ENCODE measurements at regions not wholly inside any gene's neighbourhood (a gene's known extent, or its start where the extent isn't known, plus 50 kb on each side); places are given as distances from the start of the nearest gene placed in this dataset.
"Not testable (repeated sequence)": the region's sequence is repeated elsewhere in the genome, so short reads cannot be mapped to it uniquely, and the experiment has no call there.

DNA sequence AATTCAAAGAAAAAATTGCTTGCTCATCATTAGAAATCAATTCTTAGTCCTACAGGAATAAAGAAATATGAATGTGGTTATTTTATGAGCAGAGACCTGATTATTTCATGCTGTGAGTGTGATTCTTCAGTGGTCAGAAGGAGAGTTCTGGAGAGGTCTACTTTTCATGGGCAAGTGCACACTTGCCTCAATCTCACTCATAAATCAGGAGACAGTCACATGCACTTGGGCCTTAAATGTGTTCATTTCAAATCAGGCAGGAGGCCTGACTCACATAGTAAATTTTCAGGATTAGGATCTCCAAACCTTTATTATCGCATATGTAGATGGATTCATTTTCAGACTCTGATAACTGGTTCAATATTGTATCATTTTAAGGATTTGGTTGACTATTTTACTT is 323.2 kb upstream of the CCNH start:
- DNase-seq: no peak

DNA sequence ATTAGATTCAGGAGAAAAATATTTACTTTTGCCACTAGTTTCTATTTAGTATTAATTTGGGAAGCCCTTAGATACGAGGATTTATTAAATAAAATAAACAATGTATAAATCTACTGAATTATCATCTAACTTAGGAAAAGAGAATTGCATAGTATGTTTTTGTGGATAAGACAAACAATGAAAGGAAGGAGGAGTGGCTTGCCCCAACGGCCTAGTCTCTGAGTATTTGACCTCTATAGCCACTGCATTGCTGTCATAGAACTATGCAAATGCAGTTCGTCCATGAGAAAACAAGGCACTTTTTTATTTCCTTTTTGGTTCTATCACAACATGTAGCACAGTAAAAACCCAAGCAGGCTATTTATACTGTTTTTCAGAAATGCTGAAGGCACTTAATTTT is 321.2 kb upstream of the CCNH start:
- DNase-seq: no peak

DNA sequence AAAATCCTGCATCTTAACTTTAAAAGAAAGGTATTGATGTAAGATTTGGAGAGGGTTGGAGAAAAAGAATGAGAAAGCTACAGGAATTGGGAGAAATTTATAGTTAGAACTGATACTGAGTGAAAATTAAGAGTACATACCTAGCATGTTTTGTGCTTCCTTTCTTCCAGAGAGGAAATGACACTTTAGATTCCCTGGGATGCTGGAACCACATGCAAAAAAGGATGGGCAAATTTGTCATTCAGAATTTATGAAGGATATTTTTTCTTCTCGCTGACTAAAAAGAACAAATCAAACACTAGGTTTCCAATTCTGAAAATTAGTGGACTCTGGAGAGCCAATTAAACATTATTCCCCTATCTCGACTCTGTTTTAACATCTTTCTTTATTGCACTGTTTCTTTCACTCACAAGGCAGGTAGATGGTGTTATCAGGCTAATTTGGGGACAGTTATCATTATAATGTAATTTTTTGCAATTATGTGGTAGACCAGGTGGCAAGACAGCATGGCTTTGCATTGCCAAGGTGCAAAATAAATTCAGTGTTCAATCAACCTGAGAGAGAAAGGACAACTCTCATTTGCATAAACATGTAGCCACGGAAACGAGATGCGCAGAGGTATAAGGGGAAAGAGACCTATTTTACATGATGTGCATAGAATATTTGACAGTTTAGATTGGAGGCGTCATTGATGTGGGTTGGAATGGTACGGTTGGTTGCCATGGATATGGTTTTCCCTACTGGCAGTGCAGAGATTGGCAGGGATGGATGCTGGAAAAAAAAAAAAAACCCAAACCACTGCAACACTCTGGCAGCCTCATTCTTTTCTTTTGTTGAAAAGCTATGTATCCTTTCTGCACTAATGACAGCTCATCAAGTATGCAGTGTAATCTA is 320.4 kb upstream of the CCNH start:
- DNase-seq: no peak

DNA sequence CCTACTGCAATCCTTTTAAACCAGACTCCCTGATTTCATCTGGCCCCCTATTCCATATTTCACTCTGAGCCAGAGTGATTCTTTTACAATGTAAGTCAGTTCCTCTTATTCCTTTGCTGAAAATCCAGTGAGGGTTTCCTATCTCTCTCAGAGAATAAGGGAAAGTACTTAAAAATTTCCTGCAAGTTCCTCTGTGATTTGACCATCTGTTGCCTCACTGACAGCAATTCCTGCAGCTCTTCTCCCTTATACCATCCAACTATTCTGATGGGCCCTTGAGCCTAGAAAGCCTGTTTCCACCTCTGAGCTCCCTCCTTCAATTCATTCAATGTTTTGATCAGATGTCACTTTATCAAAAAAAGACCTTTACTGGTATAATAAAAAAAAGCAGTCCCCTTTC is 317.1 kb upstream of the CCNH start:
- DNase-seq: no peak

DNA sequence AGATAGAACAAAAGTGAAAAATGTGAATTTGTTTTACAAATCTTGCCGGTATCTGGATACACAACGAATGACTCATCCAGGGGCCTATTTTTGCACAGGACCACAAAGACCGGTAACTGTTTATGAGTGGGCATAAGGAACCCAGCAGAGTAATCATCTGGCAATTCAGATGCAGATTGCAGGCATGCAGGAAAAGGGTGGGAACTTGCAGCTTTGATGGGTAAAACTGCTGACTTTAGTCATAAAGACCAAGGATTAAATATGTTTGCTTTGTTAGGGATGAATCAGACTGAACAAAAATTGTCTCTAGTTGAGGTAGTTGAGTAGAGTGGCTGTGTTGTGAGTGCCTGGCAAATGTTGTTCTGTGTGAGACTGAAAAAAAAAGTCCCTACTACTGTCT is 309.6 kb upstream of the CCNH start:
- no peak for DNase-seq

DNA sequence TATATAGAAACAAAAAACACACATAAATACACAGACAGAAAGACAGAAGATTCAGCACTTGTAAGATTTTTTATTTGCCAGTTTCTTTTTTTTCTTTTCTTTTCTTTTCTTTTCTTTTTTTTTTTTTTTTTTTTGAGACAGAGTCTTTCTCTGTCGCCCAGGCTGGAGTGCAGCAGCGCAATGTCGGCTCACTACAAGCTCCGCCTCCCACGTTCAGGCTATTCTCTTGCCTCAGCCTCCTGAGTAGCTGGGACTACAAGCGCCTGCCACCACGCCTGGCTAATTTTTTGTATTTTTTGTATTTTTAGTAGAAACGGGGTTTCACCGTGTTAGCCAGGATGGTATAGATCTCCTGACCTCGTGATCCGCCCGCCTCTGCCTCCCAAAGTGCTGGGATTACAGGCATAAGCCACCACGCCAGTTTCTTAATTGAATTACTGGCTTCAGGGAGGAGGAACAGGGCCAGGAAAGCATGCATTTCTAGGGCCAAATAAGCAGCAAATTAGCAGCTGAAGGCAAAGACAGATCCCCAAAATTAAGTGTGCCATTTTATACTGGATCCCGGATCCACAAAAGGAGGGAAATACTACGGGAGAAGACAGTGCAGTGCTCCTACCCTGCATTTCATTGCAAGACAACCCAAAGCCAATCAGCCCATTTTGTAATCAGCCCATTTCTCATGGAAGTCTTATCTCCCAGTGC is 305.6 kb upstream of the CCNH start:
- DNase-seq: not testable (repeated sequence)

DNA sequence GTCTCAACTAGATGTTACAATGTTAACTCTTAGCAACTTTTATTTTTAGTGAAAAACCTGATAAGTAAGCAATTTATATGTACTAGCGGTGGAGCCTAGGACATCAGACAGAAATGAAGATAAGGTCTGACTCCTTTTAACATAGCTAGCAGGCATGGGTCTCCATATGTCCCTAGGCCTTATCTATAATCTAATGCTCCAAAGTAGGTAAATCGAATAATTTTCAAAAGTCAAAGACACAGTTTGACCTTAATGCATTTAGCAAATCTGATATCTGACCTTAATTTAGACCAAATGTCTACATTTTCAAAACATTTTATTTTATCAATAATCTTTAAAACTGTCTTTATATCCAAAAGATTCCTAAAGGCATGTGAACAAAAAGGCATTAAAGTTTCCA is 305.0 kb upstream of the CCNH start:
- DNase-seq: no peak

DNA sequence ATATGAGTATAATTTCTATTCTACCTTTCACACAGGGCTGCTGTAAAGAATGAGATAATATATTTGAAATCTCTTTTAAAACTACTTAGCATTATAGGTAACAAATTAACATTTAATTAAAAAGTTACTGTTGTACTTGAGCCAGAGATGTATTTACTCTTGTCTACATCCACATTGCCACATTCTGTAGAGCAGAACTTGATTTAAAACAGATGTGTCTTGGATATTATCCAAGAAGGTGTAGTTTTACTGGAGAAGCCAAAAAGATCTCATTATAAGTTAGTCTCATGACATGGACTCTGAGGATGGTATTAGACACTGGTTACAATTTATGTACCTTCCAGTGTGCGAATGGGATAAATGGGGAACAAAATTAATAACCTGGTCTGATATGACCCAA is 293.1 kb upstream of the CCNH start:
- DNase-seq: peak; percentile 4

DNA sequence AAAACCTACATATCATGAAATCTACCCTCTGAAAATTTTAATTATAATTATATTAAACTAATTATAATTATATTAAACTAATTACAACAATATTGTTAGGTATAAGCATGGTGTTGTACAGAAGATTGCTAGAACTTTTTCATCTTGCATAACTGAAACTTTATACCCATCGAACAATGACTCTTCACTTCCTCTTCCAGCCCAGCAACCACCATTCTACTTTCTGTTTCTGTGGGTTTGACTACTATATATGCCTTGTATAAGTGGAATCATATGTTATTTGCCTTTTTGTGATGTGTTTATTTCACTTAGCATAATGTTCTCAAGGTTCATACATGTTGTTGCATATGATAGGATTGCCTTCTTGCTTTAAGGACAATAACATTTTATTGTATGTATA is 274.2 kb upstream of the CCNH start:
- DNase-seq: no peak

DNA sequence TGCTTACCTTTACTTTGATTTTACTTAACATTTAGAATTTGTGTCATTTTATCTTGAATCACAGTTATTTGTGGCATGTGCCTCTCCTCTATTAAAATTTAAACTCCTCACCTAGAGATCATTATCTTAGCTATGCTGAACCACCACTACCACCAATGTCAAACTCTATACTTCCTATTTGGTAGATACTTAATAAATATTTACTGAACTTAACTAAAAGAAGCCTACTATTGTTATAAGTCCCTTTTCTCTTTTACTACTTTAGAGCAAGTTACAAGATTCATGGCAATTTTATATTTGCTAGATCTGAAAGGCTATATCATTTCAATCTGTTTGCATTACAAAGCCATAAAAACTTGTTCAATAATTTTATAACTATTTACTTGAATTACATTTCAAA is 273.3 kb upstream of the CCNH start:
- no peak for DNase-seq

DNA sequence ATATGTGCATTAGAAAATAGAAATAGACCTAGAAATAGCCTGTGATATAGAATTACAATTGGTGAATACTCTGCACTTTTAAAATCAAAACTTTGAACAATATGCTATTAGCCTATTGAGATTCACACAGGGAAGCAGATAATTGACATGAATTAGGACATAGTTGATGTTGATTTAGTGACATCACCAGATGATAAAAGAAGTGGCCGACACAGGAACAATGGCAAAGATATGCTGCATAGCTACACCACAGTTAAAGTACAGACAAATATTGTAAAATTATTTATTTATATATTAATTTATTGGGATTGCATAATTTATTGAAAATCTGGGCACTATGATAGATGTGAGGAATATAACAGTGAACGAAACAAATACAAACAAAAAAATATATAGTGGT is 261.5 kb upstream of the CCNH start:
- DNase-seq: no peak

DNA sequence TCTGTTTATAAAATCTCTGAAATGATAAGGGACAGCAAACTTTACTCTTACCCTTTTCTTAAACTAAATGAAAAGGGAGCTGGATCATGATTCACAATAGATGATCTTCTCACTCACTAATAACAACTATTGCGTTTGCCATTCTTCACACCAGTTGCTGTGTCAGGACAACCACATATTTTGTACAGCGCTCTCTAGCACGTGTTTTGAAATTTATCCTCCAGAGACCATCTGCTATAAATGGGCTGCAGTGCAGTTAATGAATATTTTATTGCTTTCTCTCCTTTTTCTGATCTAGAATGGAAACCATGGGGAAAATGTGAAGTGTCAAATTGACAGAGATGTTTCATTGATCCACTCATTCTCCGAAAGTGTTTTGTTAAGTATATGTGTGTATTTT is 258.4 kb upstream of the CCNH start:
- DNase-seq: no peak

DNA sequence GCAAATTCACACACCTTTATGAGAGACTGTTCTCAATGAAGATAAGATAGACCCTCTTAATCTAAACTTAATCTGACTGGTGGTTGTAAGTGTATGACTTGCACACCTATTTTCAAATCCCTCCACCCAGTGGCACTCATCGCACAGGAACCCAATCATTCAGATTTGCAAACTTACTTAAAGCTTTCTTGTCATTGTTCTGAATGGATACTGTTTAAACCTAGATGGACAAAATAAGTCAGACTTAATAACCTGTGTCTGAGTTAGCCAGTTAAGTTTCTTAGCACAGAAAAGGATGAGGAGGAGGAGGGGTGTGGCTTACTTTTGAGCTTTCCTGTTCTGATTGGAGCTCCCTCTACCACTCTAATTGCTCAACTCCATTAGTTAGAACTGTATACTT is 252.4 kb upstream of the CCNH start:
- DNase-seq: no peak

DNA sequence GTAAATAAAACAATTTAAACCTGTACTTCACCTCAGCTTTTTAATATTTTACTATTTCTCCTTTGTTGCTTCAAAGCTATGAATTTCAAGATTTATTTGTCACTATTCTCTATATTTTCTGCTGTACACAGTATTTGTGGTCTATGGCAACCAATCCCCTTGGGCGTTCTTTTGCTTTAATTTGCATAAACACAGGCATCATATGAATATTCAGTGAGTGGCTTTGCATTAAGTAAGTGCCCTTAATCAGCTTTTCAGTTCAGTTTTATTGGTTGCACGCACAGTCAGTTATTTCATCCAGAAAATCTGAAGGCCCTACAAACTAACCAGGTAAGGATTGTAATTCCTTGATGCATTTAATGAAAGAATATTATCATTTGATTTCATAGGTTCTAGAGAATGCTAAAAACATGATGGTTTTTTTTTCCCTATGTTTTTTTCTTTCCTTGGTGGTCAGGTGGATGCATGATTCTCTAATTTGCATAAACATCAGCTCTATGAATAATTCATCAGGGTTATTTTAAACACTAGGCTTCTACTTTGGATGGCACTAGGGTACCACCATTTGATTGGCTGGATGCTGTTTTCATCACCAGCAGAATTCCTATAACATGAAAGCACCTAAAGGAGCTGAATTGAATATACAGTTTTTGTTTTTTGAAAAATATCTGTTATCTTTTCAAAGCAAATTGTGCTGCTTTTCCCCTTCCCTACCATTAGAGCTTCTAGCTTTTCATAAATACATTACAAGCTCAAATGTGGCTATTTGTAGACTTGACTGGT is 249.2 kb upstream of the CCNH start:
- no peak for DNase-seq

DNA sequence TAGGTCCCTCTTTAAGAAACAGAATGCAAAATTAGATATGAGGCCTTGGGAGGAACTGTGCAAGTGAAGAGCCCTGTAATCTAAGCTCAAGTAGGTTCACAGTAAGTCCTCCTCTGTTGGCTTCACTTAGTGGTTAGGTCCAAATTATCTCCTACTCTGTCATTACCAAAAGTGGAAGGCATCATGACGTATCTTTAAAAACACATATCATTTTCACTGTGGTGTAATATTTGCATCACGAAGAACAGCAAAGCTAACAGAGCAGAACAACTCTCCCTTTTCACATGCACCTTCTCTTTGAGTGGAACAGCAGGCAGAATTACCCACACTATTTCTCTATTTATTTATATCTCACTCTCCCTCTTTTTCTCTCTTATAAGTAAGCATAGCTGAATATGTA is 240.5 kb upstream of the CCNH start:
- no peak for DNase-seq

DNA sequence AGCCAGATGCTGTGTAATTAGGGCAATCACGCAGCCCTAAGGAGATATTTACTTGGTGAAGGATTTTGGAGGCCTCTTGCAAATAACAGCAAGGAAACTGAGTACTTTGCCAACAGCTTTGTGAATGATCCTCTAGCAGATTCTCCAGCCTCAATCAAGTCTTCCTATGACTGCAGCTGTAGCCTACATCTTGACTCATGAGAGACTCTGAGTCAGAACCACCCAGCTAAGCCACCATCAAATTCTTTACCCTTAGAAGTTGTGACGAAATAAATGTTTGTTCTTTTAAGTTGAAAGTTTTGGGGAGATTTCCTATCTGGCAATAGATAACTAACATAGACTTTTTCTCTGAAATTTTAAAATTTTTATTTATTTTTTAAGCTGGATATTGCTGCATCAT is 237.6 kb upstream of the CCNH start:
- DNase-seq: peak; percentile 64

DNA sequence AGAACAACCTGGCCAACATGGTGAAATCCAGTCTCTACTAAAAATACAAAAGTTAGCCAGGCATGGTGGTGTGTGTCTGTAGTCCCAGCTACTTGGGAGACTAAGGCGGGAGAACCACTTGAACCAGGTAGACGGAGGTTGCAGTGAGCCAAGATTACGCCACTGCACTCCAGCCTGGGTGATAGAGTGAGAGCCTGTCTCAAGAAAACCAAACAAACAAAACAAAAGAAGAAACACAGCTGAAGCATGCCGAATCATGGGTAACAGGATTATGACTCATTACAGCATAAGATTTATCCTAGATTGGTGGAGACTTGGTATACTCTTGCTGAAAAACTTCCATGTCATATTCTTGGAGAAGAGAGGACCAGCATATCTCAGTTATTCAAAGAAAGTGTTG is 236.7 kb upstream of the CCNH start:
- no peak for DNase-seq

DNA sequence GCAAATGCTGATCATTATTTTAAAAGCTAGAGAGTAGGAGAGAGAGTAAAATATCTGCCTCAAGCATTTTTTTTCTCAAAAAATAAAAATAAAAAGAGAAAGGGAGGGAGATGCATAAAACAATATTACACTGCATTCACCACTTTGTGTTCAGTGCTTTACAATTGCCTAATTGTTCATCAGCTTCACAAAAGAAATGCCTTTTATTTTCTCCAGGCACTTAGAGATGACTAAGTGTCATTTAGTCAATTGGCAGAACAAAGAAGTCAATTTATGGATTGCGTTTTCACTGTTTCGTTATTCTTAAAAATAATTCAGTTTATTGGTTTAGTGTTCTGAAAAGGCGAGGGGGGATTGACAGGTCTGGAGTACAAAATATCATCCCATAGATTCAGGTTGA is 232.5 kb upstream of the CCNH start:
- DNase-seq: no peak

DNA sequence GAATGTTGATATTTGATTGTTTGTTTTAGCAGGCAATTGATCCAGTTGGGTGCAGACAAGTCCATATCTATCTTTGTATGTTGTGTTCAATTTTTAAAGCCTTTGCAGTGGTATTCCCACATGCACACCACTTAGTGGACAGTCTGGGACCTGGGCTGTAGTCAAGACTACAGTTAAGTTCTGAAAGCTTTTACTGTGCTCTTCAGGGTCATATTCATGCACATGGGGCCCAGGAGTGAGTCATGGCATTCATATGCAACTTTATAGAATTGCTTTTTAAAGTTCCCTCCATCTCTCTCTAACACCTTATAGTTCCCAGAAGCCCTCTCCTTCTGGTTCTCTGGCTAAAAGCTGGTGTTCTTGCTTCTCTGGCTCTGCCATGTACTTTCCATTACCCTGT is 228.2 kb upstream of the CCNH start:
- DNase-seq: no peak

DNA sequence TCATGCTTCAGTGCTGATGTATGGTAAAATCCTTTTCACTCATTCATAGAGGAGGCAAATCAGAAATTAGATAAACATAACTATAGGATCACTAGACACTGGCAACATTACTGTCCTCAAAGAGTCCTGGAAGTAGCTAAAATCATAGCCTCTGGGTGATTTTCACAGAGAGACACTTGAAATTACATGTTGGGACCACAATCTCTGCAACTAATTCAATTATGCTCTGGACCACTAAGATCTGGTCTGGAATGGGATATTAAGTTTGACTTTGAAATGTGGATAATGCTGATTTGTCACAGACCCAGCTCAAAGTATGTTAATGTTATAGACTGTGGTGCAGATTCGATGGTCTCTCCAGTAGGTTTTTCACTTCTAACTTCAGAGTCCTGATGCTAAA is 214.6 kb upstream of the CCNH start:
- no peak for DNase-seq

DNA sequence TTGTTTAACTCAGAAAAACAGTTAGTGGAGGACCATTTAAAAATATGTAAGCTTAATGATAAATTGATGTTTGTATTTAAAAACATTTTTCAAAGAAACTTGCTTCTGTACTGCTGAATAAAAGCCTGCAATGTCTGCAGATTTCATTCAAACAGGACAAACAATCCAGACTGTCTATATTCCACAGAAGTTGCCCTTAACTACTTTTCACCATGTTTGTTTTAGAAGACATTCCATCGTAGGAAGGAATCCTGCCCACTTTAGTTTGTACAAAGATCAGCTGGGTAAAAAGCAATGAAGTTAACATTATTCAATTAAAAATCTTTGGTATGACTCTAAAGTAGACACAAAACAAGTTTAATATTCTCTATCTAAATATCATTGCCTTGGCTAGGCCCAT is 195.7 kb upstream of the CCNH start:
- no peak for DNase-seq

DNA sequence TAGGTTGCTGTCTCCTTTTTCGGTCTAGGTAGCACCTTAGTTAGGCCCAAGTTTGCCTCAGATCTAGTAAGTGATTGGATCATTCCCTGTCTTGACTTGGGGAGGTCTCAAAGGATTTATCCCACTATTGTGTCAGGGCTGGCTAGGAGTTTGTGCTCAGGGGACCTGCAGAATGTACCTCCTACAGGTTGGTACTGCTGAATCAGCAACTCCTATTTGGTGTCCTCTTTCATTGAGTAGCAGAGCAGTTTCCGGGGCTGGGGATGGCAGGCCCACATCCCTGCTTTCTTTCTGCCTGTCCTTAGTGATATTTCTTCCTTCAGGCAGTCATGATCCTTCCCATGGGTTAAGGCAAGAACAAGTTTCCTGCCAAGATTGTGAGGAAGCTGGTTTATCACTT is 192.9 kb upstream of the CCNH start:
- no peak for DNase-seq

DNA sequence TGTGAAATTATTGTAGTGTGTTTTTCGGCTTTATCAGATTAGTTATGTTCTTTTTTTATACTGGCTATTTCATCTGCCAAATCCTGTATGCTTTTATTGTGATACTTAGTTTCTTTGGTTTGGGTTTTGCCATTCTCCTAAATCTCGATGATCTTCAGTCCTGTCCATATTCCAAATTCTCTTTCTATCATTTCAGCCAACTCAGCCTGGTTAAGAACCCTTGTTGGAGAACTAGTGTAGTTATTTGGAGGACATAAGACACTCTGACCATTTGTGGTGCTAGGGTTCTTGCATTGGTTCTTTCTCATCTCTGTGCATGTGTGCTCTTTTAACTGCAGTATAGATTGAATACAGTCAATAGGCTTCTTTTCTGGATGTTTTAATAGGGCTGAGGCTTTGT is 187.0 kb upstream of the CCNH start:
- DNase-seq: no peak

DNA sequence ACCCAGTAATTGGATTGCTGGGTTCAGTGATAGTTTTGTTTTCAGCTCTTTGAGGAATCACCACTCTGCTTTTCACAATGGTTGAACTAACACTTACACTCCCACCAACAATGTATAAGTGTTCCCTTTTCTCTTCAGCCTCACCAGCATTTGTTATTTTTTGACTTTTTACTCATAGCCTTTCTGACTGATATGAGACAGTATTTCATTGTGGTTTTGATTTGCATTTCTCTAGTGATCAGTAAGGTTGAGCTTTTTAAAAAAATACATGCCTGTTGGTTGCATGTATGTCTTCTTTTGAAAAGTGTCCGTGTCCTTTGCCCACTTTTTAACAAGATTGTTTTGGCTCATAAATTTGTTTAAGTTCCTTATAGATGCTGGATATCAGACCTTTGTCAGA is 185.7 kb upstream of the CCNH start:
- no peak for DNase-seq
